ENCODE measurements at regions not wholly inside any gene's neighbourhood (a gene's known extent, or its start where the extent isn't known, plus 50 kb on each side); places are given as distances from the start of the nearest gene placed in this dataset.

- H3K9me3 ChIP-seq, result peaks cover 0 to 10% (median 3%) of the 10 kb centered on the region in 4 donors
- no peak overlapping the region for H3K4me3 ChIP-seq
- no peak overlapping the region for H3K27ac ChIP-seq
- TF ChIP-seq EP300 (IDR thresholded peaks at IDR 0.05) (no peak), POLR2A (IDR thresholded peaks at IDR 0.05) (no peak), CTCF (IDR thresholded peaks at IDR 0.05) (no peak)
- H3K36me3 ChIP-seq, result no peaks in the 10 kb centered on the region
- DNase-seq (ENCODE audit: low spot score in 2 of 2), result no peak
- no peaks in the 10 kb centered on the region for H3K4me1 ChIP-seq
- WGBS, 2 donors, result 86 to 88% methylated on average over 6 of the region's 6 CpGs
- no peaks in the 10 kb centered on the region for H3K27me3 ChIP-seq
These were observed 409.5 kb upstream of the PROK2 start for GRCh38 chr3:72194458-72194857.

GRCh38 chr3:72193771-72194430 lies 409.0 kb upstream of the PROK2 start:
- Histone ChIP-seq H3K27ac (no peak overlapping the region), H3K9me3 (peaks cover 0 to 10% (median 3%) of the 10 kb centered on the region in 4 donors), H3K4me3 (no peak overlapping the region), H3K4me1 (no peaks in the 10 kb centered on the region), H3K36me3 (no peaks in the 10 kb centered on the region), H3K27me3 (no peaks in the 10 kb centered on the region)
- WGBS, 2 donors, result 85 to 86% methylated on average over 11 of the region's 11 CpGs
- TF ChIP-seq POLR2A (IDR thresholded peaks at IDR 0.05) (no peak), CTCF (IDR thresholded peaks at IDR 0.05) (no peak), EP300 (IDR thresholded peaks at IDR 0.05) (no peak)
- DNase-seq (ENCODE audit: low spot score in 2 of 2), result no peak

- Histone ChIP-seq H3K4me1 (no peaks in the 10 kb centered on the region), H3K9me3 (peaks cover 0 to 10% (median 3%) of the 10 kb centered on the region in 4 donors), H3K27ac (no peak overlapping the region), H3K36me3 (no peaks in the 10 kb centered on the region), H3K27me3 (no peaks in the 10 kb centered on the region), H3K4me3 (no peak overlapping the region)
- DNase-seq (ENCODE audit: low spot score in 2 of 2), result no peak
- WGBS, 2 donors, result 93 to 95% methylated on average over 3 of the region's 3 CpGs
- TF ChIP-seq CTCF (IDR thresholded peaks at IDR 0.05) (no peak), EP300 (IDR thresholded peaks at IDR 0.05) (no peak), POLR2A (IDR thresholded peaks at IDR 0.05) (no peak)
These were observed 407.6 kb upstream of the PROK2 start for GRCh38 chr3:72192572-72192971.

- Histone ChIP-seq H3K36me3 (no peaks in the 10 kb centered on the region), H3K4me3 (no peak overlapping the region), H3K27ac (no peak overlapping the region), H3K4me1 (peaks cover 0 to 5% (median 0%) of the 10 kb centered on the region in 4 donors), H3K9me3 (peaks cover 0 to 10% (median 3%) of the 10 kb centered on the region in 4 donors), H3K27me3 (no peaks in the 10 kb centered on the region)
- WGBS, 2 donors, result 88% methylated on average over 4 of the region's 4 CpGs
- TF ChIP-seq POLR2A (IDR thresholded peaks at IDR 0.05), result no peak
- no peak for TF ChIP-seq CTCF (IDR thresholded peaks at IDR 0.05)
- TF ChIP-seq EP300 (IDR thresholded peaks at IDR 0.05), result peak in 1 of 2 donors; percentile 15
- DNase-seq (ENCODE audit: low spot score in 2 of 2), result no peak
These were observed 406.4 kb upstream of the PROK2 start for GRCh38 chr3:72191209-72191960.

- Histone ChIP-seq H3K27ac (no peak overlapping the region), H3K4me3 (no peak overlapping the region), H3K27me3 (no peaks in the 10 kb centered on the region), H3K4me1 (peaks cover 0 to 10% (median 0%) of the 10 kb centered on the region in 4 donors), H3K36me3 (no peaks in the 10 kb centered on the region), H3K9me3 (peaks cover 0 to 10% (median 3%) of the 10 kb centered on the region in 4 donors)
- DNase-seq (ENCODE audit: low spot score in 2 of 2), result no peak
- TF ChIP-seq POLR2A (IDR thresholded peaks at IDR 0.05) (no peak), CTCF (IDR thresholded peaks at IDR 0.05) (no peak), EP300 (IDR thresholded peaks at IDR 0.05) (no peak)
- 89 to 93% methylated on average over 5 of the region's 5 CpGs for WGBS, 2 donors
These were observed 405.1 kb upstream of the PROK2 start for GRCh38 chr3:72190050-72190449.
